Right renal cortex interstitium (tissue), 3 donors: ENCODE measurements at regions not wholly inside any gene's neighbourhood (a gene's known extent, or its start where the extent isn't known, plus 50 kb on each side); places are given as distances from the start of the nearest gene placed in this dataset.

Experiments used
- DNase-seq, 3 donors: peaks; one replicate each; pipeline ENCODE4 v3.0.0-alpha.2; 2013; ENCODE audit warnings: low read depth in 3 of 3, low spot score in 2 of 3

GRCh38 chr16:5604770-5605169, 507.2 kb upstream of the EEF2KMT start:
- no peak for DNase-seq

- DNase-seq: no peak
These were observed 506.2 kb upstream of the EEF2KMT start for GRCh38 chr16:5603836-5604235.

- DNase-seq: no peak
These were observed 504.4 kb upstream of the EEF2KMT start for GRCh38 chr16:5601957-5602356.

- DNase-seq: no peak
These were observed 501.2 kb upstream of the EEF2KMT start for GRCh38 chr16:5598793-5599192.

GRCh38 chr16:5595849-5596248, 498.3 kb upstream of the EEF2KMT start:
- no peak for DNase-seq

- no peak for DNase-seq
These were observed 492.8 kb upstream of the EEF2KMT start for GRCh38 chr16:5590416-5590815.

GRCh38 chr16:5589812-5590373, 492.3 kb upstream of the EEF2KMT start:
- no peak for DNase-seq

- no peak for DNase-seq
These were observed 486.5 kb upstream of the EEF2KMT start for GRCh38 chr16:5584109-5584508.

GRCh38 chr16:5582529-5582928, 484.9 kb upstream of the EEF2KMT start:
- no peak for DNase-seq

GRCh38 chr16:5581908-5582307, 484.3 kb upstream of the EEF2KMT start:
- DNase-seq: no peak

- no peak for DNase-seq
These were observed 483.8 kb upstream of the EEF2KMT start for GRCh38 chr16:5581428-5581827.

- no peak for DNase-seq
These were observed 483.2 kb upstream of the EEF2KMT start for GRCh38 chr16:5580772-5581171.

- no peak for DNase-seq
These were observed 482.7 kb upstream of the EEF2KMT start for GRCh38 chr16:5580296-5580695.

GRCh38 chr16:5578980-5579379, 481.4 kb upstream of the EEF2KMT start:
- DNase-seq: no peak

- no peak for DNase-seq
These were observed 479.9 kb upstream of the EEF2KMT start for GRCh38 chr16:5577463-5577862.

GRCh38 chr16:5575646-5576245, 478.2 kb upstream of the EEF2KMT start:
- DNase-seq: no peak

GRCh38 chr16:5575121-5575520, 477.5 kb upstream of the EEF2KMT start:
- no peak for DNase-seq

- no peak for DNase-seq
These were observed 474.5 kb upstream of the EEF2KMT start for GRCh38 chr16:5572056-5572455.

GRCh38 chr16:5571446-5571845, 473.9 kb upstream of the EEF2KMT start:
- no peak for DNase-seq

- DNase-seq: no peak
These were observed 464.2 kb upstream of the EEF2KMT start for GRCh38 chr16:5561800-5562199.

GRCh38 chr16:5560084-5560483, 462.5 kb upstream of the EEF2KMT start:
- DNase-seq: no peak

- DNase-seq: no peak
These were observed 460.4 kb upstream of the EEF2KMT start for GRCh38 chr16:5557966-5558365.

GRCh38 chr16:5557448-5557847, 459.9 kb upstream of the EEF2KMT start:
- no peak for DNase-seq
